ENCODE measurements at regions not wholly inside any gene's neighbourhood (a gene's known extent, or its start where the extent isn't known, plus 50 kb on each side); places are given as distances from the start of the nearest gene placed in this dataset.

GRCh38 chr1:5526385-5526750 is 465.9 kb downstream of the NPHP4 start:
- H3K4me1 Mint-ChIP-seq (ENCODE audit: low read depth) = no peaks in the 10 kb centered on the region
- peaks cover 12% of the 10 kb centered on the region; the same call in 1 of the 2 replicates for H3K9me3 Mint-ChIP-seq
- no peaks in the 10 kb centered on the region for H3K36me3 Mint-ChIP-seq (ENCODE audit: low read depth)
- H3K27me3 Mint-ChIP-seq (ENCODE audit: insufficient read depth) = no peaks in the 10 kb centered on the region
- no peak overlapping the region for H3K4me3 Mint-ChIP-seq
- TF ChIP-seq CTCF (IDR thresholded peaks at IDR 0.05) = no peak
- DNase-seq = no peak
- H3K27ac Mint-ChIP-seq = no peak overlapping the region

- Mint-ChIP-seq H3K4me3 (no peak overlapping the region), H3K27ac (no peak overlapping the region), H3K27me3 (ENCODE audit: insufficient read depth) (no peaks in the 10 kb centered on the region), H3K4me1 (ENCODE audit: low read depth) (no peaks in the 10 kb centered on the region), H3K9me3 (peaks cover 10% of the 10 kb centered on the region; the same call in 1 of the 2 replicates), H3K36me3 (ENCODE audit: low read depth) (no peaks in the 10 kb centered on the region)
- no peak for TF ChIP-seq CTCF (IDR thresholded peaks at IDR 0.05)
- DNase-seq = no peak
Measured at GRCh38 chr1:5525597-5526384, 466.4 kb downstream of the NPHP4 start.

GRCh38 chr1:5522531-5523145 is 469.6 kb downstream of the NPHP4 start:
- no peak for TF ChIP-seq CTCF (IDR thresholded peaks at IDR 0.05)
- Mint-ChIP-seq H3K4me3 (no peak overlapping the region), H3K27ac (no peak overlapping the region), H3K36me3 (ENCODE audit: low read depth) (no peaks in the 10 kb centered on the region), H3K4me1 (ENCODE audit: low read depth) (no peaks in the 10 kb centered on the region), H3K27me3 (ENCODE audit: insufficient read depth) (no peaks in the 10 kb centered on the region), H3K9me3 (peaks cover 10% of the 10 kb centered on the region; the same call in 1 of the 2 replicates)
- DNase-seq = no peak

GRCh38 chr1:5519366-5520135 is 472.7 kb downstream of the NPHP4 start:
- peaks cover 6% of the 10 kb centered on the region; the same call in 1 of the 2 replicates for H3K9me3 Mint-ChIP-seq
- H3K4me3 Mint-ChIP-seq = no peak overlapping the region
- no peaks in the 10 kb centered on the region for H3K4me1 Mint-ChIP-seq (ENCODE audit: low read depth)
- H3K36me3 Mint-ChIP-seq (ENCODE audit: low read depth) = no peaks in the 10 kb centered on the region
- TF ChIP-seq CTCF (IDR thresholded peaks at IDR 0.05) = no peak
- no peaks in the 10 kb centered on the region for H3K27me3 Mint-ChIP-seq (ENCODE audit: insufficient read depth)
- no peak for DNase-seq
- H3K27ac Mint-ChIP-seq = no peak overlapping the region

GRCh38 chr1:5516756-5517155 is 475.5 kb downstream of the NPHP4 start:
- no peak for DNase-seq
- Mint-ChIP-seq H3K4me3 (no peak overlapping the region), H3K9me3 (peaks cover 6% of the 10 kb centered on the region; the same call in 1 of the 2 replicates), H3K27ac (no peak overlapping the region), H3K36me3 (ENCODE audit: low read depth) (no peaks in the 10 kb centered on the region), H3K4me1 (ENCODE audit: low read depth) (no peaks in the 10 kb centered on the region), H3K27me3 (ENCODE audit: insufficient read depth) (peaks cover 2% of the 10 kb centered on the region; the same call in 1 of the 2 replicates)
- no peak for TF ChIP-seq CTCF (IDR thresholded peaks at IDR 0.05)
